MCF 10A (cell line): ENCODE measurements at regions not wholly inside any gene's neighbourhood (a gene's known extent, or its start where the extent isn't known, plus 50 kb on each side); places are given as distances from the start of the nearest gene placed in this dataset.
A peak's percentile ranks its signal among the peaks of the same experiment; 100 is the strongest.
"Not testable (repeated sequence)": the region's sequence is repeated elsewhere in the genome, so short reads cannot be mapped to it uniquely, and the experiment has no call there.

Experiments used
- BruUV-seq: library from RNA; stranded (reverse); fragments of 400-500 nt; replicated peaks from 2 replicates; lab custom pipeline; 2021; lab: Mats Ljungman, UMichigan
- CTCF ChIA-PET: fragments of 300-600 bp; sonication (Branson Sonifier 250); formaldehyde crosslinking; extraction: SDS; loops from one replicate; lab custom pipeline; 2021; ENCODE audit warnings: antibody characterized with exemption, inconsistent platforms; lab: Yijun Ruan, JAX
- POLR2A ChIA-PET: fragments of 300-600, 350-650 bp; sonication (Branson Sonifier 250); formaldehyde crosslinking; extraction: SDS; loops from one replicate; lab custom pipeline; 2020; ENCODE audit warnings: antibody characterized with exemption, inconsistent platforms; lab: Yijun Ruan, JAX
- DNase-seq: peaks from one replicate; pipeline ENCODE4 v3.0.0-alpha.2; 2018; ENCODE audit not compliant: unreplicated experiment
- H3K27ac Mint-ChIP-seq: one replicate; pipeline ENCODE4 v1.8.0; 2022; ENCODE audit warnings: mild to moderate bottlenecking, low read depth, mixed read lengths; ENCODE audit not compliant: unreplicated experiment
- H3K27me3 Mint-ChIP-seq: one replicate; pipeline ENCODE4 v1.8.0; 2022; ENCODE audit warnings: mixed read lengths; ENCODE audit not compliant: insufficient read depth, unreplicated experiment
- H3K36me3 Mint-ChIP-seq: one replicate; pipeline ENCODE4 v1.8.0; 2022; ENCODE audit warnings: mild to moderate bottlenecking, moderate library complexity, mixed read lengths; ENCODE audit not compliant: insufficient read depth, unreplicated experiment
- H3K4me1 Mint-ChIP-seq: one replicate; pipeline ENCODE4 v1.8.0; 2022; ENCODE audit warnings: mixed read lengths; ENCODE audit not compliant: insufficient read depth, unreplicated experiment
- H3K4me3 Mint-ChIP-seq: one replicate; pipeline ENCODE4 v1.8.0; 2022; ENCODE audit warnings: mild to moderate bottlenecking, moderate library complexity, mixed read lengths; ENCODE audit not compliant: unreplicated experiment
- H3K9me3 Mint-ChIP-seq: one replicate; pipeline ENCODE4 v1.8.0; 2022; ENCODE audit warnings: mixed read lengths; ENCODE audit not compliant: unreplicated experiment
- intact Hi-C: fragments of 100-400 bp; cut with micrococcal nuclease; formaldehyde crosslinking; loops from 2 replicates; pipeline ENCODE4 v1.14.1; 2022
- TF ChIP-seq, protein P1 (sequence below): fragments of 200-600 bp; IDR thresholded peaks from one replicate; pipeline ENCODE4 v1.8.0; 2022; ENCODE audit warnings: antibody characterized with exemption, mild to moderate bottlenecking; ENCODE audit not compliant: unreplicated experiment

DNA sequence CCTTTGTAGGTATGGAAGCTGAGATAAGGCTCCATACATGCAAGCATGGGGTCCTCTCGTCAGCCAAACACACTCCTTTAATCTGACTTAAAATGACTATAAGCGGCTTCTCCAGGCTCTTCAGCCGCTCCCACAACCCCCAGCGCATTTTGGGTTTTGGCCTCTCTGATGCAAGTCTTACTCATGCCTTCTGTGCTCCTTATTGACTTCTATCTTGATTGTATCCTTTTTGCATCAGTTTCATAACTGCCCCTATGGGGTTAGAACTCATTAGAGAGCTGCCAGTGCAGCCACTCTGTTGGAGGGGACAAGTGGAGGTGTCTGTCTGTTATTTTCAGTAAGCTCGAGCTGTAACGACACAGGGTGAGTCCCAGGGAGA, 70.1 kb upstream of the TAB2 start:
- ChIA-PET POLR2A (interaction anchor here (0.6 kb wide), 1 partner anchor 69 kb away, joined by 3 read pairs; no protein-coding TSS in a partner anchor), CTCF (interaction anchor here (0.5 kb wide), 1 partner anchor 51 kb away, joined by 3 read pairs; no protein-coding TSS in a partner anchor)
- Mint-ChIP-seq H3K4me3 (no peak overlapping the region), H3K9me3 (no peaks in the 10 kb centered on the region), H3K36me3 (peaks cover 4% of the 10 kb centered on the region), H3K27ac (no peak overlapping the region), H3K4me1 (peaks cover 22% of the 10 kb centered on the region), H3K27me3 (no peaks in the 10 kb centered on the region)
- BruUV-seq: no TSS peak
- intact Hi-C loops: no loop called here
- DNase-seq: no peak
- TF ChIP-seq, protein P1, sequence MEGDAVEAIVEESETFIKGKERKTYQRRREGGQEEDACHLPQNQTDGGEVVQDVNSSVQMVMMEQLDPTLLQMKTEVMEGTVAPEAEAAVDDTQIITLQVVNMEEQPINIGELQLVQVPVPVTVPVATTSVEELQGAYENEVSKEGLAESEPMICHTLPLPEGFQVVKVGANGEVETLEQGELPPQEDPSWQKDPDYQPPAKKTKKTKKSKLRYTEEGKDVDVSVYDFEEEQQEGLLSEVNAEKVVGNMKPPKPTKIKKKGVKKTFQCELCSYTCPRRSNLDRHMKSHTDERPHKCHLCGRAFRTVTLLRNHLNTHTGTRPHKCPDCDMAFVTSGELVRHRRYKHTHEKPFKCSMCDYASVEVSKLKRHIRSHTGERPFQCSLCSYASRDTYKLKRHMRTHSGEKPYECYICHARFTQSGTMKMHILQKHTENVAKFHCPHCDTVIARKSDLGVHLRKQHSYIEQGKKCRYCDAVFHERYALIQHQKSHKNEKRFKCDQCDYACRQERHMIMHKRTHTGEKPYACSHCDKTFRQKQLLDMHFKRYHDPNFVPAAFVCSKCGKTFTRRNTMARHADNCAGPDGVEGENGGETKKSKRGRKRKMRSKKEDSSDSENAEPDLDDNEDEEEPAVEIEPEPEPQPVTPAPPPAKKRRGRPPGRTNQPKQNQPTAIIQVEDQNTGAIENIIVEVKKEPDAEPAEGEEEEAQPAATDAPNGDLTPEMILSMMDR: no peak

DNA sequence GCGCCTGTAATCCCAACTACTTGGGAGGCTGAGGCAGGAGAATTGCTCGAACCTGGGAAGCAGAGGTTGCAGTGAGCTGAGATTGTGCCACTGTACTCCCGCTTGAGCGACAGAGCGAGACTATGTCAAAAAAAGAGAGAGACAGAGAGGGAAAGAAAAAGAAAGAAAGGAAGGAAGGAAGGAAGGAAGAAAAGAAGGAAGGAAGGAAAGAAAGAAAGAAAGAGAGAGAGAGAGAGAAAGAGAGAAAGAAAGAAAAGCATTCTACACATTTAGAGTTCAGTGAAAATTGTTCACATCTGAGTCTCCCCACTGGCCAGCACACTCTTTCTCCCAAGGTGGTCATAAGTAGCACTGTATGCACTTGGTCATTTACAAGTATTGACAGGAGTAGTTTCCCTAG, 69.2 kb upstream of the TAB2 start:
- BruUV-seq, intact Hi-C loops, H3K27me3 Mint-ChIP-seq, H3K4me3 Mint-ChIP-seq, H3K27ac Mint-ChIP-seq, DNase-seq, H3K9me3 Mint-ChIP-seq, H3K36me3 Mint-ChIP-seq: not testable (repeated sequence)
- CTCF ChIA-PET: interaction anchor here (0.7 kb wide), 1 partner anchor 1742 kb away, joined by 3 read pairs; no protein-coding TSS in a partner anchor
- POLR2A ChIA-PET: interaction anchor here (0.7 kb wide), 1 partner anchor 89 kb away, joined by 3 read pairs; no protein-coding TSS in a partner anchor
- H3K4me1 Mint-ChIP-seq: peaks cover 22% of the 10 kb centered on the region

- no TSS peak for BruUV-seq
- no peak overlapping the region for H3K27ac Mint-ChIP-seq
- CTCF ChIA-PET: no interaction called here
- no peaks in the 10 kb centered on the region for H3K9me3 Mint-ChIP-seq
- TF ChIP-seq, protein P1: no peak
- peaks cover 4% of the 10 kb centered on the region for H3K36me3 Mint-ChIP-seq
- DNase-seq: peak; percentile 41
- intact Hi-C loops: no loop called here
- no peaks in the 10 kb centered on the region for H3K27me3 Mint-ChIP-seq
- POLR2A ChIA-PET: interaction anchor here (0.5 to 1.3 kb wide), 2 partner anchors 26 to 339 kb away, joined by 3 to 4 read pairs; no protein-coding TSS in a partner anchor
- H3K4me3 Mint-ChIP-seq: no peak overlapping the region
- H3K4me1 Mint-ChIP-seq: peaks cover 22% of the 10 kb centered on the region
Observed at GRCh38 chr6:149248693-149249369, 68.7 kb upstream of the TAB2 start.

GRCh38 chr6:149249370-149250357, 67.8 kb upstream of the TAB2 start:
- intact Hi-C loops: no loop called here
- H3K4me1 Mint-ChIP-seq: peaks cover 22% of the 10 kb centered on the region
- no peaks in the 10 kb centered on the region for H3K27me3 Mint-ChIP-seq
- no peaks in the 10 kb centered on the region for H3K9me3 Mint-ChIP-seq
- peaks cover 4% of the 10 kb centered on the region for H3K36me3 Mint-ChIP-seq
- no peak overlapping the region for H3K27ac Mint-ChIP-seq
- ChIA-PET CTCF (interaction anchor here (0.7 kb wide), 1 partner anchor 86 kb away, joined by 4 read pairs; no protein-coding TSS in a partner anchor), POLR2A (interaction anchor here (0.5 to 1.3 kb wide), 3 partner anchors 26 to 339 kb away, joined by 3 to 4 read pairs (median 3); no protein-coding TSS in a partner anchor)
- TF ChIP-seq, protein P1: no peak
- DNase-seq: peak; percentile 38
- no TSS peak for BruUV-seq
- no peak overlapping the region for H3K4me3 Mint-ChIP-seq
